Breast epithelium (tissue), 3 donors: ENCODE measurements at regions not wholly inside any gene's neighbourhood (a gene's known extent, or its start where the extent isn't known, plus 50 kb on each side); places are given as distances from the start of the nearest gene placed in this dataset.

Experiments
- CTCF ChIP-seq, 3 donors: fragments of 450-650 bp; IDR thresholded peaks; one replicate each; pipeline ENCODE4 v1.5.1; 2016 to 2017; ENCODE audit warnings: antibody characterized with exemption in 3 of 3, mild to moderate bottlenecking in 3 of 3, moderate library complexity in 3 of 3
- POLR2A ChIP-seq: fragments of 450-650 bp; IDR thresholded peaks from one replicate; pipeline ENCODE4 v1.6.1; 2016; ENCODE audit warnings: antibody characterized with exemption, mild to moderate bottlenecking, moderate library complexity
- POLR2AphosphoS5 ChIP-seq, 3 donors: sonication (generic); formaldehyde crosslinking; IDR thresholded peaks; one replicate each; pipeline ENCODE4 v1.6.1; 2017; ENCODE audit warnings: antibody characterized with exemption in 3 of 3

- TF ChIP-seq CTCF (IDR thresholded peaks at IDR 0.05) (no peak), POLR2AphosphoS5 (IDR thresholded peaks at IDR 0.05) (no peak), POLR2A (no peak)
Observed at GRCh38 chr5:8766448-8766847, 779.4 kb downstream of the SEMA5A start.
